Panc1 (cell line): ENCODE measurements at regions not wholly inside any gene's neighbourhood (a gene's known extent, or its start where the extent isn't known, plus 50 kb on each side); places are given as distances from the start of the nearest gene placed in this dataset.

ENCODE experiments used
- ATAC-seq: fragments of 200-7000 bp; cut with Tn5 transposase; 2 replicates; pipeline ENCODE4 v1.9.1; 2020; ENCODE audit warnings: mild to moderate bottlenecking, moderate library complexity
- BruUV-seq: library from RNA; stranded (reverse); fragments of 400-500 nt; replicated peaks from 2 replicates; lab custom pipeline; 2021; lab: Mats Ljungman, UMichigan
- CTCF ChIA-PET: fragments of 300-600 bp; sonication (Branson Sonifier 250); formaldehyde crosslinking; loops from one replicate; lab custom pipeline; 2022; ENCODE audit warnings: antibody characterized with exemption; lab: Charles Lee
- POLR2A ChIA-PET: fragments of 300-600 bp; sonication (Branson Sonifier 250); formaldehyde crosslinking; loops from one replicate; lab custom pipeline; 2022; ENCODE audit warnings: antibody characterized with exemption; lab: Charles Lee
- DNase-seq: peaks from one replicate; pipeline ENCODE4 v3.0.0-alpha.2; 2010; ENCODE audit warnings: low read depth, low spot score
- H3K27ac ChIP-seq: 2 replicates; pipeline ENCODE4 v1.5.1; 2011; ENCODE audit warnings: mild to moderate bottlenecking, low read length, inconsistent platforms
- H3K27me3 ChIP-seq: fragments of 200-500 bp; sonication (Bioruptor generic); 2 replicates; pipeline ENCODE4 v1.6.0; 2014; ENCODE audit warnings: low read length, inconsistent platforms; ENCODE audit not compliant: control insufficient read depth, insufficient read depth
- H3K36me3 ChIP-seq: fragments of 200-500 bp; sonication (Bioruptor generic); 2 replicates; pipeline ENCODE4 v1.5.1; 2014; ENCODE audit warnings: inconsistent platforms, mild to moderate bottlenecking, low read length, moderate library complexity; ENCODE audit not compliant: control insufficient read depth, insufficient read depth
- H3K4me1 ChIP-seq: 2 replicates; pipeline ENCODE4 v1.5.1; 2011; ENCODE audit warnings: inconsistent platforms, mild to moderate bottlenecking, low read length, moderate library complexity; ENCODE audit not compliant: control insufficient read depth, insufficient read depth
- H3K4me3 ChIP-seq, 2 experiments: 2 replicates each; pipeline ENCODE4 v1.5.1; 2011 to 2012; ENCODE audit warnings: low read depth in 2 of 2, low read length in 2 of 2, mild to moderate bottlenecking in 2 of 2, inconsistent platforms in 1 of 2, moderate library complexity in 1 of 2
- H3K9me3 ChIP-seq: fragments of 200-500 bp; sonication (Bioruptor generic); 2 replicates; pipeline ENCODE4 v1.5.1; 2014; ENCODE audit warnings: low read depth, mild to moderate bottlenecking, inconsistent platforms, low read length, moderate library complexity; ENCODE audit not compliant: control insufficient read depth, insufficient read depth
- CTCF ChIP-seq: fragments of 450-650 bp; IDR thresholded peaks from 2 replicates; pipeline ENCODE4 v1.5.1; 2017; ENCODE audit warnings: mild to moderate bottlenecking
- POLR2AphosphoS5 ChIP-seq: IDR thresholded peaks from 2 replicates; pipeline ENCODE4 v1.6.1; 2012; ENCODE audit warnings: mild to moderate bottlenecking, low read depth, low read length, moderate library complexity
- REST ChIP-seq, 2 experiments: IDR thresholded peaks; 2 replicates each; pipeline ENCODE4 v1.6.1; 2011 to 2012; ENCODE audit warnings: low read depth in 2 of 2, control low read depth in 1 of 2, low read length in 1 of 2, mild to moderate bottlenecking in 1 of 2, moderate library complexity in 1 of 2; ENCODE audit not compliant: insufficient read depth in 1 of 2
- SIN3A ChIP-seq: IDR thresholded peaks from 2 replicates; pipeline ENCODE4 v1.6.1; 2012; ENCODE audit warnings: low read depth, mild to moderate bottlenecking, low read length, moderate library complexity, borderline replicate concordance; ENCODE audit not compliant: insufficient read depth
- TCF7L2 ChIP-seq: IDR thresholded peaks from 2 replicates; pipeline ENCODE4 v1.6.1; 2011; ENCODE audit warnings: mild to moderate bottlenecking, low read depth, low read length, inconsistent platforms
- in situ Hi-C: cut with HindIII; loops from 2 replicates; pipeline ENCODE4 v1.10.0; 2016; ENCODE audit warnings: low sequenced_read_pairs, low pct_unique_long_range_greater_than_20kb
- intact Hi-C: fragments of 100-400 bp; cut with micrococcal nuclease; formaldehyde crosslinking; loops from one replicate; pipeline ENCODE4 v1.10.0; 2022; ENCODE audit not compliant: unreplicated experiment

GRCh38 chr1:5067246-5067645 lies 412.8 kb downstream of the AJAP1 start:
- POLR2A ChIA-PET: no interaction called here
- TF ChIP-seq REST (IDR thresholded peaks at IDR 0.05; ENCODE audit: insufficient read depth in 1 of 2, low read depth in 2 of 2, low read length in 1 of 2): no peak
- no peak for TF ChIP-seq POLR2AphosphoS5
- TF ChIP-seq CTCF: no peak
- TF ChIP-seq TCF7L2: no peak
- TF ChIP-seq SIN3A: no peak
- DNase-seq (no peak), ATAC-seq (no peak)
- Histone ChIP-seq H3K27ac (no peak overlapping the region), H3K27me3 (no peaks in the 10 kb centered on the region), H3K9me3 (0 out of 2 replicates have a peak, but pooled peaks cover 3% of the 10 kb centered on the region), H3K4me1 (no peaks in the 10 kb centered on the region), H3K4me3 (no peak overlapping the region), H3K36me3 (no peaks in the 10 kb centered on the region)
- CTCF ChIA-PET: no interaction called here
- in situ Hi-C loops (no loop called here), intact Hi-C loops (no loop called here)
- BruUV-seq: no TSS peak

- Histone ChIP-seq H3K9me3 (0 out of 2 replicates have a peak, but pooled peaks cover 4% of the 10 kb centered on the region), H3K36me3 (no peaks in the 10 kb centered on the region), H3K4me1 (no peaks in the 10 kb centered on the region), H3K4me3 (no peak overlapping the region), H3K27me3 (no peaks in the 10 kb centered on the region), H3K27ac (no peak overlapping the region)
- BruUV-seq: no TSS peak
- ATAC-seq (no peak), DNase-seq (no peak)
- in situ Hi-C loops: no loop called here
- POLR2A ChIA-PET: no interaction called here
- CTCF ChIA-PET: no interaction called here
- TF ChIP-seq POLR2AphosphoS5 (no peak), CTCF (no peak), TCF7L2 (no peak), SIN3A (no peak), REST (IDR thresholded peaks at IDR 0.05; ENCODE audit: insufficient read depth in 1 of 2, low read depth in 2 of 2, low read length in 1 of 2) (no peak)
- intact Hi-C loops: no loop called here
These were observed 399.3 kb downstream of the AJAP1 start for GRCh38 chr1:5053744-5054143.
